ENCODE measurements at regions not wholly inside any gene's neighbourhood (a gene's known extent, or its start where the extent isn't known, plus 50 kb on each side); places are given as distances from the start of the nearest gene placed in this dataset.

GRCh38 chr11:44400431-44400830 lies 90.5 kb upstream of the ALX4 start:
- Histone ChIP-seq H3K79me2 (ENCODE audit: insufficient read depth, low read length) (no peaks in the 10 kb centered on the region), H3K4me2 (ENCODE audit: insufficient read depth, low read length) (no peak overlapping the region), H3K27ac (ENCODE audit: low read length) (no peak overlapping the region), H3K9ac (ENCODE audit: low read depth, low read length) (no peak overlapping the region), H4K20me1 (ENCODE audit: insufficient read depth, low read length) (no peaks in the 10 kb centered on the region), H3K27me3 (ENCODE audit: insufficient read depth, low read length, poor library complexity) (peaks cover 3% of the 10 kb centered on the region), H3K4me3 (ENCODE audit: low read depth in 1 of 2, low read length in 2 of 2) (no peak overlapping the region), H3K4me1 (ENCODE audit: insufficient read depth, low read length) (no peaks in the 10 kb centered on the region), H2AFZ (ENCODE audit: low read depth, low read length) (no peak overlapping the region), H3K36me3 (ENCODE audit: insufficient read depth, low read length) (no peaks in the 10 kb centered on the region), H3K9me3 (ENCODE audit: insufficient read depth, low read length, severe bottlenecking) (no peaks in the 10 kb centered on the region)
- TF ChIP-seq EZH2 (IDR thresholded peaks at IDR 0.05; ENCODE audit: borderline replicate concordance, low read depth, low read length, severe bottlenecking) (no peak), CTCF (IDR thresholded peaks at IDR 0.05; ENCODE audit: borderline replicate concordance, extremely low read depth, low read length, poor library complexity, severe bottlenecking) (no peak)
- no peak for DNase-seq
- no peak for ATAC-seq (ENCODE audit: insufficient read depth, low read depth)

- Histone ChIP-seq H3K9me3 (ENCODE audit: insufficient read depth, low read length, severe bottlenecking) (no peaks in the 10 kb centered on the region), H2AFZ (ENCODE audit: low read depth, low read length) (no peak overlapping the region), H3K4me3 (ENCODE audit: low read depth in 1 of 2, low read length in 2 of 2) (no peak overlapping the region), H3K79me2 (ENCODE audit: insufficient read depth, low read length) (no peaks in the 10 kb centered on the region), H3K4me2 (ENCODE audit: insufficient read depth, low read length) (no peak overlapping the region), H3K4me1 (ENCODE audit: insufficient read depth, low read length) (no peaks in the 10 kb centered on the region), H3K9ac (ENCODE audit: low read depth, low read length) (no peak overlapping the region), H3K36me3 (ENCODE audit: insufficient read depth, low read length) (no peaks in the 10 kb centered on the region), H4K20me1 (ENCODE audit: insufficient read depth, low read length) (no peaks in the 10 kb centered on the region), H3K27me3 (ENCODE audit: insufficient read depth, low read length, poor library complexity) (peaks cover 3% of the 10 kb centered on the region), H3K27ac (ENCODE audit: low read length) (no peak overlapping the region)
- TF ChIP-seq CTCF (IDR thresholded peaks at IDR 0.05; ENCODE audit: borderline replicate concordance, extremely low read depth, low read length, poor library complexity, severe bottlenecking), result no peak
- no peak for TF ChIP-seq EZH2 (IDR thresholded peaks at IDR 0.05; ENCODE audit: borderline replicate concordance, low read depth, low read length, severe bottlenecking)
- DNase-seq (no peak), ATAC-seq (ENCODE audit: insufficient read depth, low read depth) (no peak)
These were observed 92.6 kb upstream of the ALX4 start for GRCh38 chr11:44402466-44403075.

- no peak overlapping the region for H2AFZ ChIP-seq (ENCODE audit: low read depth, low read length)
- ATAC-seq (ENCODE audit: insufficient read depth, low read depth) (no peak), DNase-seq (no peak)
- no peaks in the 10 kb centered on the region for H3K36me3 ChIP-seq (ENCODE audit: insufficient read depth, low read length)
- no peaks in the 10 kb centered on the region for H3K4me1 ChIP-seq (ENCODE audit: insufficient read depth, low read length)
- no peak overlapping the region for H3K4me3 ChIP-seq (ENCODE audit: low read depth in 1 of 2, low read length in 2 of 2)
- no peak overlapping the region for H3K9ac ChIP-seq (ENCODE audit: low read depth, low read length)
- H3K9me3 ChIP-seq (ENCODE audit: insufficient read depth, low read length, severe bottlenecking), result no peaks in the 10 kb centered on the region
- H3K27ac ChIP-seq (ENCODE audit: low read length), result no peak overlapping the region
- no peak overlapping the region for H3K4me2 ChIP-seq (ENCODE audit: insufficient read depth, low read length)
- TF ChIP-seq CTCF (IDR thresholded peaks at IDR 0.05; ENCODE audit: borderline replicate concordance, extremely low read depth, low read length, poor library complexity, severe bottlenecking), result no peak
- no peak for TF ChIP-seq EZH2 (IDR thresholded peaks at IDR 0.05; ENCODE audit: borderline replicate concordance, low read depth, low read length, severe bottlenecking)
- H4K20me1 ChIP-seq (ENCODE audit: insufficient read depth, low read length), result no peaks in the 10 kb centered on the region
- H3K27me3 ChIP-seq (ENCODE audit: insufficient read depth, low read length, poor library complexity), result peaks cover 3% of the 10 kb centered on the region
- H3K79me2 ChIP-seq (ENCODE audit: insufficient read depth, low read length), result no peaks in the 10 kb centered on the region
These were observed 93.2 kb upstream of the ALX4 start for GRCh38 chr11:44403176-44403575.
